SK-N-SH (cell line): ENCODE measurements at regions not wholly inside any gene's neighbourhood (a gene's known extent, or its start where the extent isn't known, plus 50 kb on each side); places are given as distances from the start of the nearest gene placed in this dataset.

Experiments used
- CTCF ChIA-PET: fragments of 300-600, 350-600 bp; formaldehyde crosslinking; extraction: SDS; loops from one replicate; lab custom pipeline; 2021; lab: Yijun Ruan, JAX
- POLR2A ChIA-PET: fragments of 350-600 bp; sonication (Branson Sonifier 250); formaldehyde crosslinking; extraction: SDS; loops from one replicate; lab custom pipeline; 2020; ENCODE audit warnings: antibody characterized with exemption, inconsistent platforms; lab: Yijun Ruan, JAX
- DNase-seq: peaks from one replicate; pipeline ENCODE4 v3.0.0; 2012
- H2AFZ ChIP-seq: fragments of 200-600 bp; sonication (generic); 2 replicates; pipeline ENCODE4 v1.8.1; 2016; ENCODE audit warnings: antibody characterized with exemption, mild to moderate bottlenecking, low read depth
- H3F3A ChIP-seq: fragments of 200-600 bp; sonication (generic); replicated peaks from 2 replicates; pipeline ENCODE3; 2016; ENCODE audit warnings: antibody characterized with exemption, mild to moderate bottlenecking; ENCODE audit not compliant: insufficient read depth
- H3K27ac ChIP-seq, 2 experiments: fragments of 200-500 bp in 1 of 2; fragments of 200-600 bp in 1 of 2; sonication (Bioruptor generic) in 1 of 2; sonication (generic), shearing (Covaris generic) in 1 of 2; 2 replicates each; pipeline versions ENCODE4 v1.5.1 to v1.6.1; 2014 to 2016; ENCODE audit warnings: low read depth in 2 of 2, inconsistent platforms in 1 of 2, low read length in 1 of 2, mild to moderate bottlenecking in 1 of 2, mixed read lengths in 1 of 2
- H3K27me3 ChIP-seq: fragments of 200-600 bp; sonication (generic), shearing (Covaris generic); 2 replicates; pipeline ENCODE4 v1.6.1; 2016; ENCODE audit warnings: mixed run types; ENCODE audit not compliant: insufficient read depth
- H3K36me3 ChIP-seq, 2 experiments: fragments of 200-500 bp in 1 of 2; fragments of 200-600 bp in 1 of 2; sonication (Bioruptor generic) in 1 of 2; sonication (generic) in 1 of 2; replicated peaks in 1 of 2; 2 replicates each; pipeline versions ENCODE3 to v1.5.1; 2014 to 2016; ENCODE audit warnings: low read length in 1 of 2, mild to moderate bottlenecking in 1 of 2; ENCODE audit not compliant: insufficient read depth in 2 of 2, control insufficient read depth in 1 of 2
- H3K4me1 ChIP-seq, 2 experiments: fragments of 200-500 bp in 1 of 2; fragments of 200-600 bp in 1 of 2; sonication (Bioruptor generic) in 1 of 2; sonication (generic), shearing (Covaris generic) in 1 of 2; 2 replicates each; pipeline versions ENCODE4 v1.5.1 to v1.6.1; 2014 to 2016; ENCODE audit warnings: low read depth in 1 of 2, low read length in 1 of 2, mixed run types in 1 of 2; ENCODE audit not compliant: insufficient read depth in 2 of 2, control insufficient read depth in 1 of 2
- H3K4me2 ChIP-seq: fragments of 200-600 bp; sonication (generic), shearing (Covaris generic); 2 replicates; pipeline ENCODE4 v1.6.1; 2017; ENCODE audit warnings: mixed run types
- H3K4me3 ChIP-seq, 2 experiments: fragments of 200-500 bp in 1 of 2; fragments of 200-600 bp in 1 of 2; sonication (Bioruptor generic) in 1 of 2; sonication (generic), shearing (Covaris generic) in 1 of 2; 2 replicates each; pipeline versions ENCODE4 v1.5.1 to v1.8.1; 2014 to 2016; ENCODE audit warnings: low read depth in 2 of 2, inconsistent platforms in 1 of 2, low read length in 1 of 2, mild to moderate bottlenecking in 1 of 2, mixed read lengths in 1 of 2, moderate library complexity in 1 of 2
- H3K79me2 ChIP-seq: fragments of 200-600 bp; sonication (generic); 2 replicates; pipeline ENCODE4 v1.8.1; 2017; ENCODE audit warnings: mild to moderate bottlenecking; ENCODE audit not compliant: insufficient read depth
- H3K9ac ChIP-seq: fragments of 200-600 bp; sonication (generic); 2 replicates; pipeline ENCODE4 v1.6.1; 2017; ENCODE audit warnings: mixed run types
- H3K9me2 ChIP-seq: fragments of 200-600 bp; sonication (generic); 2 replicates; pipeline ENCODE4 v1.6.1; 2017; ENCODE audit warnings: mixed run types
- H3K9me3 ChIP-seq: fragments of 200-600 bp; sonication (generic); 2 replicates; pipeline ENCODE4 v1.6.1; 2017; ENCODE audit warnings: mixed run types, mild to moderate bottlenecking, moderate library complexity
- H4K20me1 ChIP-seq: fragments of 200-600 bp; sonication (generic); 2 replicates; pipeline ENCODE4 v1.6.1; 2017; ENCODE audit warnings: mild to moderate bottlenecking, mixed run types; ENCODE audit not compliant: insufficient read depth
- CHD2 ChIP-seq: fragments of 150-350 bp; IDR thresholded peaks from 2 replicates; pipeline ENCODE4 v1.6.1; 2018; ENCODE audit warnings: low read length; ENCODE audit not compliant: partially characterized antibody
- CTCF ChIP-seq: fragments of 200-600 bp; sonication (generic); IDR thresholded peaks from 2 replicates; pipeline ENCODE4 v1.6.1; 2017; ENCODE audit warnings: antibody characterized with exemption, mild to moderate bottlenecking, moderate library complexity
- ELF1 ChIP-seq: IDR thresholded peaks from 2 replicates; pipeline ENCODE4 v1.4.0; 2012
- EP300 ChIP-seq, 2 experiments: IDR thresholded peaks; 2 replicates each; pipeline versions ENCODE4 v1.4.0 to v1.6.1; 2012; ENCODE audit warnings: borderline replicate concordance in 1 of 2, low read depth in 1 of 2, low read length in 1 of 2
- FOSL2 ChIP-seq: IDR thresholded peaks from 2 replicates; pipeline ENCODE4 v1.4.0; 2012; ENCODE audit warnings: low read depth, mild to moderate bottlenecking, moderate library complexity, borderline replicate concordance
- FOXJ3 ChIP-seq: sonication (generic); formaldehyde crosslinking; IDR thresholded peaks from 2 replicates; pipeline ENCODE4 v1.5.1; 2020; ENCODE audit warnings: mild to moderate bottlenecking, missing genetic modification reagents
- GABPA ChIP-seq: IDR thresholded peaks from 2 replicates; pipeline ENCODE4 v1.4.0; 2012; ENCODE audit warnings: low read depth, mild to moderate bottlenecking
- IRF3 ChIP-seq: fragments of 150-350 bp; IDR thresholded peaks from 2 replicates; pipeline ENCODE4 v1.6.1; 2016; ENCODE audit warnings: mild to moderate bottlenecking, low read depth, low read length
- NFIC ChIP-seq: IDR thresholded peaks from 2 replicates; pipeline ENCODE4 v1.4.0; 2012; ENCODE audit warnings: borderline replicate concordance
- NRF1 ChIP-seq: IDR thresholded peaks from 2 replicates; pipeline ENCODE4 v1.6.1; 2012; ENCODE audit warnings: low read depth, mild to moderate bottlenecking, low read length
- PBX3 ChIP-seq: IDR thresholded peaks from 2 replicates; pipeline ENCODE4; 2012
- POLR2AphosphoS5 ChIP-seq: IDR thresholded peaks from 2 replicates; pipeline ENCODE4 v1.6.1; 2012; ENCODE audit warnings: low read depth, low read length
- RCOR1 ChIP-seq: fragments of 150-350 bp; IDR thresholded peaks from 2 replicates; pipeline ENCODE4 v1.6.1; 2017; ENCODE audit warnings: antibody characterized with exemption, low read length
- TEAD4 ChIP-seq: IDR thresholded peaks from 2 replicates; pipeline ENCODE4 v1.4.0; 2012; ENCODE audit warnings: mild to moderate bottlenecking, borderline replicate concordance; ENCODE audit not compliant: insufficient read depth
- WGBS: methylation state at CpG from one replicate; pipeline ENCODE4 v1.1.6; 2017; ENCODE audit warnings: low lambda C conversion rate; 5-methylcytosine and 5-hydroxymethylcytosine counted together
- TF ChIP-seq, protein P1 (sequence below): fragments of 150-350 bp; IDR thresholded peaks from 2 replicates; pipeline ENCODE4 v1.6.1; 2017; ENCODE audit warnings: antibody characterized with exemption, low read length, low read depth, borderline replicate concordance
- TF ChIP-seq, protein P2 (sequence below): IDR thresholded peaks from 2 replicates; pipeline ENCODE4 v1.4.0; 2012; ENCODE audit warnings: low read depth, borderline replicate concordance
- TF ChIP-seq, protein P3 (sequence below): IDR thresholded peaks from 2 replicates; pipeline ENCODE4 v1.6.1; 2012; ENCODE audit warnings: mild to moderate bottlenecking, low read depth, low read length, moderate library complexity

GRCh38 chrX:10387011-10387410 lies 230.2 kb downstream of the CLCN4 start:
- no peaks in the 10 kb centered on the region for H3K36me3 ChIP-seq
- no peaks in the 10 kb centered on the region for H3K9me3 ChIP-seq
- POLR2A ChIA-PET = no interaction called here
- no peaks in the 10 kb centered on the region for H3K79me2 ChIP-seq
- H3K9me2 ChIP-seq = no peaks in the 10 kb centered on the region
- H3K27ac ChIP-seq = no peak overlapping the region
- WGBS = 20% methylated on average over 1 of the region's 1 CpG
- no peak overlapping the region for H3K9ac ChIP-seq
- H3K4me1 ChIP-seq = no peaks in the 10 kb centered on the region
- TF ChIP-seq, protein P1, sequence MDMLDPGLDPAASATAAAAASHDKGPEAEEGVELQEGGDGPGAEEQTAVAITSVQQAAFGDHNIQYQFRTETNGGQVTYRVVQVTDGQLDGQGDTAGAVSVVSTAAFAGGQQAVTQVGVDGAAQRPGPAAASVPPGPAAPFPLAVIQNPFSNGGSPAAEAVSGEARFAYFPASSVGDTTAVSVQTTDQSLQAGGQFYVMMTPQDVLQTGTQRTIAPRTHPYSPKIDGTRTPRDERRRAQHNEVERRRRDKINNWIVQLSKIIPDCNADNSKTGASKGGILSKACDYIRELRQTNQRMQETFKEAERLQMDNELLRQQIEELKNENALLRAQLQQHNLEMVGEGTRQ = no peak
- no peak for TF ChIP-seq FOXJ3 (CRISPR knock-in tag)
- TF ChIP-seq CHD2 = no peak
- no peak for TF ChIP-seq TEAD4
- no peak for TF ChIP-seq NRF1
- no peak for TF ChIP-seq PBX3
- TF ChIP-seq EP300 (IDR thresholded peaks at IDR 0.05; ENCODE audit: borderline replicate concordance in 1 of 2, low read depth in 1 of 2, low read length in 1 of 2) = no peak
- no peak for TF ChIP-seq GABPA
- TF ChIP-seq RCOR1 = no peak
- TF ChIP-seq POLR2AphosphoS5 = no peak
- no peak for TF ChIP-seq CTCF
- TF ChIP-seq, protein P2, sequence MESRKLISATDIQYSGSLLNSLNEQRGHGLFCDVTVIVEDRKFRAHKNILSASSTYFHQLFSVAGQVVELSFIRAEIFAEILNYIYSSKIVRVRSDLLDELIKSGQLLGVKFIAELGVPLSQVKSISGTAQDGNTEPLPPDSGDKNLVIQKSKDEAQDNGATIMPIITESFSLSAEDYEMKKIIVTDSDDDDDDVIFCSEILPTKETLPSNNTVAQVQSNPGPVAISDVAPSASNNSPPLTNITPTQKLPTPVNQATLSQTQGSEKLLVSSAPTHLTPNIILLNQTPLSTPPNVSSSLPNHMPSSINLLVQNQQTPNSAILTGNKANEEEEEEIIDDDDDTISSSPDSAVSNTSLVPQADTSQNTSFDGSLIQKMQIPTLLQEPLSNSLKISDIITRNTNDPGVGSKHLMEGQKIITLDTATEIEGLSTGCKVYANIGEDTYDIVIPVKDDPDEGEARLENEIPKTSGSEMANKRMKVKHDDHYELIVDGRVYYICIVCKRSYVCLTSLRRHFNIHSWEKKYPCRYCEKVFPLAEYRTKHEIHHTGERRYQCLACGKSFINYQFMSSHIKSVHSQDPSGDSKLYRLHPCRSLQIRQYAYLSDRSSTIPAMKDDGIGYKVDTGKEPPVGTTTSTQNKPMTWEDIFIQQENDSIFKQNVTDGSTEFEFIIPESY = no peak
- no peak for TF ChIP-seq FOSL2
- TF ChIP-seq ELF1 = no peak
- TF ChIP-seq NFIC = no peak
- TF ChIP-seq, protein P3, sequence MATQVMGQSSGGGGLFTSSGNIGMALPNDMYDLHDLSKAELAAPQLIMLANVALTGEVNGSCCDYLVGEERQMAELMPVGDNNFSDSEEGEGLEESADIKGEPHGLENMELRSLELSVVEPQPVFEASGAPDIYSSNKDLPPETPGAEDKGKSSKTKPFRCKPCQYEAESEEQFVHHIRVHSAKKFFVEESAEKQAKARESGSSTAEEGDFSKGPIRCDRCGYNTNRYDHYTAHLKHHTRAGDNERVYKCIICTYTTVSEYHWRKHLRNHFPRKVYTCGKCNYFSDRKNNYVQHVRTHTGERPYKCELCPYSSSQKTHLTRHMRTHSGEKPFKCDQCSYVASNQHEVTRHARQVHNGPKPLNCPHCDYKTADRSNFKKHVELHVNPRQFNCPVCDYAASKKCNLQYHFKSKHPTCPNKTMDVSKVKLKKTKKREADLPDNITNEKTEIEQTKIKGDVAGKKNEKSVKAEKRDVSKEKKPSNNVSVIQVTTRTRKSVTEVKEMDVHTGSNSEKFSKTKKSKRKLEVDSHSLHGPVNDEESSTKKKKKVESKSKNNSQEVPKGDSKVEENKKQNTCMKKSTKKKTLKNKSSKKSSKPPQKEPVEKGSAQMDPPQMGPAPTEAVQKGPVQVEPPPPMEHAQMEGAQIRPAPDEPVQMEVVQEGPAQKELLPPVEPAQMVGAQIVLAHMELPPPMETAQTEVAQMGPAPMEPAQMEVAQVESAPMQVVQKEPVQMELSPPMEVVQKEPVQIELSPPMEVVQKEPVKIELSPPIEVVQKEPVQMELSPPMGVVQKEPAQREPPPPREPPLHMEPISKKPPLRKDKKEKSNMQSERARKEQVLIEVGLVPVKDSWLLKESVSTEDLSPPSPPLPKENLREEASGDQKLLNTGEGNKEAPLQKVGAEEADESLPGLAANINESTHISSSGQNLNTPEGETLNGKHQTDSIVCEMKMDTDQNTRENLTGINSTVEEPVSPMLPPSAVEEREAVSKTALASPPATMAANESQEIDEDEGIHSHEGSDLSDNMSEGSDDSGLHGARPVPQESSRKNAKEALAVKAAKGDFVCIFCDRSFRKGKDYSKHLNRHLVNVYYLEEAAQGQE = no peak
- TF ChIP-seq IRF3 = no peak
- no peak overlapping the region for H3K4me2 ChIP-seq
- H2AFZ ChIP-seq = no peak overlapping the region
- H3K4me3 ChIP-seq = no peak overlapping the region
- H4K20me1 ChIP-seq = no peaks in the 10 kb centered on the region
- CTCF ChIA-PET = no interaction called here
- no peaks in the 10 kb centered on the region for H3F3A ChIP-seq
- no peaks in the 10 kb centered on the region; the same call in 1 of the 2 replicates for H3K27me3 ChIP-seq
- DNase-seq = no peak
